ENCODE measurements at regions not wholly inside any gene's neighbourhood (a gene's known extent, or its start where the extent isn't known, plus 50 kb on each side); places are given as distances from the start of the nearest gene placed in this dataset.

- no peak for TF ChIP-seq EZH2 (IDR thresholded peaks at IDR 0.05; ENCODE audit: low read length, unreplicated experiment)
- TF ChIP-seq CTCF (conservative IDR thresholded peaks at IDR 0.05; ENCODE audit: low read depth, low read length) = no peak
- no peak for TF ChIP-seq EZH2phosphoT487 (IDR thresholded peaks at IDR 0.05; ENCODE audit: borderline replicate concordance, low read length)
Measured at GRCh38 chr4:17272154-17272553, 239.7 kb downstream of the QDPR start.
